Left renal cortex interstitium (tissue), 4 donors: ENCODE measurements at regions not wholly inside any gene's neighbourhood (a gene's known extent, or its start where the extent isn't known, plus 50 kb on each side); places are given as distances from the start of the nearest gene placed in this dataset.
"Not testable (repeated sequence)": the region's sequence is repeated elsewhere in the genome, so short reads cannot be mapped to it uniquely, and the experiment has no call there.

Experiments used
- DNase-seq, 4 donors: peaks; one replicate each; pipeline ENCODE4 v3.0.0-alpha.2; 2013; ENCODE audit warnings: low read depth in 4 of 4, low spot score in 2 of 4, missing footprints in 1 of 4

GRCh38 chr3:147333098-147333497 is 73.2 kb downstream of the ZIC4 start:
- DNase-seq, result no peak

- no peak for DNase-seq
These were observed 77.6 kb downstream of the ZIC4 start for GRCh38 chr3:147328711-147329110.

- no peak for DNase-seq
These were observed 82.0 kb downstream of the ZIC4 start for GRCh38 chr3:147324356-147324755.

- no peak for DNase-seq
These were observed 87.4 kb downstream of the ZIC4 start for GRCh38 chr3:147318900-147319299.

GRCh38 chr3:147317080-147317479 is 89.3 kb downstream of the ZIC4 start:
- not testable (repeated sequence) for DNase-seq

GRCh38 chr3:147313513-147313912 is 92.8 kb downstream of the ZIC4 start:
- DNase-seq, result no peak

GRCh38 chr3:147312786-147313280 is 93.5 kb downstream of the ZIC4 start:
- no peak for DNase-seq

- DNase-seq, result no peak
These were observed 94.6 kb downstream of the ZIC4 start for GRCh38 chr3:147311716-147312115.

GRCh38 chr3:147305533-147306250 is 100.7 kb downstream of the ZIC4 start:
- no peak for DNase-seq

GRCh38 chr3:147304756-147305155 is 101.6 kb downstream of the ZIC4 start:
- no peak for DNase-seq

- no peak for DNase-seq
These were observed 104.6 kb downstream of the ZIC4 start for GRCh38 chr3:147301781-147302180.

- DNase-seq, result no peak
These were observed 106.7 kb downstream of the ZIC4 start for GRCh38 chr3:147299656-147300055.

- DNase-seq, result peak in 1 of 4 donors; percentile 4
These were observed 107.8 kb downstream of the ZIC4 start for GRCh38 chr3:147298511-147298982.

- DNase-seq, result no peak
These were observed 108.5 kb downstream of the ZIC4 start for GRCh38 chr3:147297761-147298350.

- not testable (repeated sequence) for DNase-seq
These were observed 119.0 kb downstream of the ZIC4 start for GRCh38 chr3:147287370-147287769.

GRCh38 chr3:147269907-147270306 is 136.4 kb downstream of the ZIC4 start:
- no peak for DNase-seq

- no peak for DNase-seq
These were observed 138.9 kb downstream of the ZIC4 start for GRCh38 chr3:147267434-147267833.

- no peak for DNase-seq
These were observed 148.4 kb downstream of the ZIC4 start for GRCh38 chr3:147257944-147258343.

- DNase-seq, result no peak
These were observed 149.6 kb downstream of the ZIC4 start for GRCh38 chr3:147256739-147257138.

GRCh38 chr3:147246906-147247305 is 159.4 kb downstream of the ZIC4 start:
- no peak for DNase-seq

GRCh38 chr3:147245638-147246037 is 160.7 kb downstream of the ZIC4 start:
- not testable (repeated sequence) for DNase-seq

GRCh38 chr3:147245022-147245421 is 161.3 kb downstream of the ZIC4 start:
- not testable (repeated sequence) for DNase-seq
